Fibroblast of pulmonary artery (primary cell): ENCODE measurements at regions not wholly inside any gene's neighbourhood (a gene's known extent, or its start where the extent isn't known, plus 50 kb on each side); places are given as distances from the start of the nearest gene placed in this dataset.

Experiments used
- DNase-seq: peaks from one replicate; pipeline ENCODE4 v3.0.0-alpha.2; 2010; ENCODE audit warnings: low read depth
- H3K4me3 ChIP-seq: replicated peaks from 2 replicates; pipeline ENCODE4 v1.5.1; 2011; ENCODE audit warnings: low read depth, mild to moderate bottlenecking, control low read depth, low read length, moderate library complexity
- TF ChIP-seq, protein P1 (sequence below): IDR thresholded peaks from 2 replicates; pipeline ENCODE4 v1.5.1; 2011; ENCODE audit warnings: mild to moderate bottlenecking, control low read depth, low read length, inconsistent platforms; ENCODE audit errors: missing control alignments

DNA sequence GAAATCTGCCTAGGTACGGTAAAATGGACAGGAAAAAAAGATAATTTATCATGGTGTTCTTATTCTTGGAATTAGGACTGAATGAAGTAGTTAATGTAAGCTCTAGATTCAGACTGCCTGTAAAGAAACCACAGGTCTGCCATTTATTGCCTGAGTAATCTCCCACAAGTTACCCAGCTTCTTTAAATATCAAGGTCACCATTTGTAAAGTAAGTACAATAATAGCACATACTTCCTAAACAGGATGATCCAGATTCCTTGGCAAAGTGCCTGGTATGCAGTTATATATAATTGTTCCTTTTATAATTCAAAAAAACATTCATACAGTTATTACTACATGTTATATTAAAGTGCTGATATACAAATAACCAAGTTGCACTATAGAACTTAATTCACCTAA lies 368.6 kb downstream of the HNRNPD start:
- DNase-seq = no peak
- TF ChIP-seq, protein P1, sequence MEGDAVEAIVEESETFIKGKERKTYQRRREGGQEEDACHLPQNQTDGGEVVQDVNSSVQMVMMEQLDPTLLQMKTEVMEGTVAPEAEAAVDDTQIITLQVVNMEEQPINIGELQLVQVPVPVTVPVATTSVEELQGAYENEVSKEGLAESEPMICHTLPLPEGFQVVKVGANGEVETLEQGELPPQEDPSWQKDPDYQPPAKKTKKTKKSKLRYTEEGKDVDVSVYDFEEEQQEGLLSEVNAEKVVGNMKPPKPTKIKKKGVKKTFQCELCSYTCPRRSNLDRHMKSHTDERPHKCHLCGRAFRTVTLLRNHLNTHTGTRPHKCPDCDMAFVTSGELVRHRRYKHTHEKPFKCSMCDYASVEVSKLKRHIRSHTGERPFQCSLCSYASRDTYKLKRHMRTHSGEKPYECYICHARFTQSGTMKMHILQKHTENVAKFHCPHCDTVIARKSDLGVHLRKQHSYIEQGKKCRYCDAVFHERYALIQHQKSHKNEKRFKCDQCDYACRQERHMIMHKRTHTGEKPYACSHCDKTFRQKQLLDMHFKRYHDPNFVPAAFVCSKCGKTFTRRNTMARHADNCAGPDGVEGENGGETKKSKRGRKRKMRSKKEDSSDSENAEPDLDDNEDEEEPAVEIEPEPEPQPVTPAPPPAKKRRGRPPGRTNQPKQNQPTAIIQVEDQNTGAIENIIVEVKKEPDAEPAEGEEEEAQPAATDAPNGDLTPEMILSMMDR = no peak

DNA sequence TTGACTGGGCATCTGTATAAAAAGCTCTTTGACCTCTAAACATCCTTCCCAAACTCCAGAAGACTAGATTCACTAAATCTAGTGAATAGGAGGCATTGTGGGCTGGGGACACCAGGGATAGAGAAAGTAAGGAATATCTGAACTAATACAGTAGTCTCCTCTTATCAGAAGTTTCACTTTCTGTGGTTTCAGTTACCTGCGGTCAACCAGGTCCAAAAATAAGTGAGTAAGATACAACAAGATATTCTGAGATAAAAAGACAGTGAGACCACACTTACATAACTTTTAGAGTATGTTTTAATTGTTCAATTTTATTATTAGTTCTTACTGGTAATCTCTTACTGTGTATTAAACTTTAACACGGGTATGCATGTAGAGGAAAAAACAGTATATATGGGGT lies 376.5 kb downstream of the HNRNPD start:
- no peak overlapping the region for H3K4me3 ChIP-seq
- no peak for DNase-seq
- TF ChIP-seq, protein P1 = no peak

More for the DNA sequence above, 368.6 kb downstream of the HNRNPD start:
- no peak overlapping the region for H3K4me3 ChIP-seq

DNA sequence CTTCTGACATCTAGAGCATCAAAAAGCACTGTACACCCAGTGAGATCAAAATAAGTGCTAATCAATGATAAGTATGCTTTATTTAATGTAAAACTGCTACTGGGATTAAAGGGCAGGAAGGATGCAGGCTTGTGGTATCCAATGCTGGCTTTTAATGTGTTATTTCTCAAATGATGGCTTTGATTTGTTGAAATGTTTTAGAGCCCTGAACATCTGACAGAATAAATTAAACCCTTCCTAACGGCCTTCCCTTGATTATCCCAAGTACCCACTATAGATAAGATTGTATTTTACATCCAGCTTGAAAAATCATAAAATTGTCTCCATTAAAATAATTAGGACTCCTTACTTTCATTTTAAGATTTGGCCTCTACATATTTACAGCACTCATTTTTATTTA lies 382.9 kb downstream of the HNRNPD start:
- TF ChIP-seq, protein P1 = no peak
- no peak for DNase-seq
- no peak overlapping the region for H3K4me3 ChIP-seq

DNA sequence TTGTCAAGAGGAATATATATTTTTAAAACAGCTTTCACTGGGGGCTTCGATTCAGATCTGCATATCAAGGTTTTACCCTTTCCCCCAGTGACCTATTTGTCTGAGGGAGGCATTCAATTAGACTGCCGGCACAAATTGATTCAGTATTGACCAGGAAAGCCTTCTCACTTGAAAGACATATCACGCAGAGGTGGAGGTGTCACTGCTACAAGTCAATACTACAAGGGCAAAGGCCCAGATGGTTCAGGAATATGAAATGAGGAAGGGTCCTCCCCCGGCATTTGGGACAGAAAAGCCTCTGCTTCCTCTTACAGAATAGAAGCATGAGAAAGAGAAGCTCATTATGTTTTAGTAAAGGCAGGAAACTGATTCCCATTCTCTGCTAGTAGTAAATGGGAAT lies 383.6 kb downstream of the HNRNPD start:
- TF ChIP-seq, protein P1 = no peak
- H3K4me3 ChIP-seq = no peak overlapping the region
- DNase-seq = no peak

DNA sequence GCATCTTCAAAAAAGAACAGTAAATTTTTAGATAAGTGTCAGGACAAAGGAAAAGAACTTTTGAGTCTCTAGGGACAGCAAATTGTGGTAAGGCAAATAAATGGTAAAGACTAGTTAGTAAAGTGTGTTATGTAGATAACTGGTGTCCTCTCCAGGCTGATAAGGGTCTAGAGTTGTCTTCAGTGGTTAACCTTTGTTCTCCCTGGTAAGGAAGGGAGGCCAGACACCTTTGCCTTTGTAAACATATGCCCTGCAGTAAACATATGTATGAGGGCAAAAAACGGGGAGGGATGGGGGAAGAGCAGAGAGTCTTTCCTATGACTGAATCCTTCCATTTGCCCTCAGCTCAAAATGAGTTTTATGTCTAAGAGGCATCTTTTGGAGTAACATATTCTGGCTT lies 384.6 kb downstream of the HNRNPD start:
- TF ChIP-seq, protein P1 = no peak
- no peak overlapping the region for H3K4me3 ChIP-seq
- DNase-seq = no peak

DNA sequence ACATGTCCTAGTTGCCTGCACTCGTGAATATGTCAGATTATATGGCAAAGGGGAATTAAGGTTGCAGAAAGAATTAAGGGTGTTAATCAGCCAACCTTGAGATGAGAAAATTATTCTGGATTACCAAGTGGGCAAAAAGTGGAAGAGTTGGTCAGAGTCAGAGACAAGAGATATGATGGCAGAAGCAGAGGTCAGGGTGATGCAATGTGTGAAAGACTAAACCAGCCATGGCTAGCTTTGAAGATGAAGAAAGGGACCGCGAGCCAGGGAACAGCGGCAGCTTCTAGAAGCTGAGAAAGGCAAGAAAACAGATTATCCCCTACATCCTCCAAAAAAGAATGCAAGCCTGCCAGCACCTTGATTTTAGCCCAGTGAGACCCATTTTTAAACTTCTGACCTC lies 385.6 kb downstream of the HNRNPD start:
- H3K4me3 ChIP-seq = no peak overlapping the region
- TF ChIP-seq, protein P1 = no peak
- no peak for DNase-seq

DNA sequence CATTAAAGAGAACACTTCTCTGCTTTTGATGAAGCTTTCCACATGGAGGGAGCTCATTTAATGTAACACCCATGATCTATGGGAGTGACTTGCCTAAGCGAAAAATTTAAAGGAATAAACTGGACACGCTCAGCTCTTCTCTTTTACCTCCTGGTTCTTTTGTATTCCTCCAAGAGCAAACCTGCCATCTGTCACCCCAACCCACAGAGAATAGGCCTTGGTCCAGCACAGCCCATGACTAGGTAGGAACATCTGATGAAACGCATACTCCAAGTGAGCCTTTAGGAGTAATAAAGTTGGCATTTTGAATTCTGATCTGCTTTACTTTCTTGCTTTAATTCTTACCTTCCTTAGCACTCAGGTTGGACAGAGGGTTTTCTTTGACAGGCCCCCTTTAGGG lies 389.0 kb downstream of the HNRNPD start:
- TF ChIP-seq, protein P1 = no peak
- H3K4me3 ChIP-seq = no peak overlapping the region
- no peak for DNase-seq
